ENCODE measurements at regions not wholly inside any gene's neighbourhood (a gene's known extent, or its start where the extent isn't known, plus 50 kb on each side); places are given as distances from the start of the nearest gene placed in this dataset.
"Not testable (repeated sequence)": the region's sequence is repeated elsewhere in the genome, so short reads cannot be mapped to it uniquely, and the experiment has no call there.

GRCh38 chr6:137625100-137625661 lies 131.0 kb upstream of the OLIG3 start:
- no peak for DNase-seq

DNA sequence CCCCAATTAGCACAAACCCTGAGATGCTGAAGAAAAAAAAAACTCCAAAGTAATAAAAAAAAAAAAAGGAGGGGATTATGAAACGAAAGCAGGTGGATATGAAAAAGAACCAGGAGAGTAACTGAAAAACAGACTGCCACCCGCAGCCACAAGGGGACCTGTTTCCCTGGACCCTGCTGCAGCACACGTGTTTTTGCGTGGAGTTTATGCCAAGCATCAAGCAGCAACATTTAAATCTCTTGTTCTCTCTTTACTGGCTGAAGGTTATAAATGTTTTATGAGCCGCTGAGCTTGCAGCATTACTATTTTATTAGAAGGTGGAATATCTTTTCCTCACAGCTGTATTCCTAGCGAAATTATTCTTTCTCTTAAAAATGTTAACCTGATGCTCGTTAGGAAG lies 131.6 kb upstream of the OLIG3 start:
- DNase-seq: no peak

GRCh38 chr6:137630666-137631065 lies 136.5 kb upstream of the OLIG3 start:
- no peak for DNase-seq

GRCh38 chr6:137631323-137631722 lies 137.1 kb upstream of the OLIG3 start:
- DNase-seq: no peak

DNA sequence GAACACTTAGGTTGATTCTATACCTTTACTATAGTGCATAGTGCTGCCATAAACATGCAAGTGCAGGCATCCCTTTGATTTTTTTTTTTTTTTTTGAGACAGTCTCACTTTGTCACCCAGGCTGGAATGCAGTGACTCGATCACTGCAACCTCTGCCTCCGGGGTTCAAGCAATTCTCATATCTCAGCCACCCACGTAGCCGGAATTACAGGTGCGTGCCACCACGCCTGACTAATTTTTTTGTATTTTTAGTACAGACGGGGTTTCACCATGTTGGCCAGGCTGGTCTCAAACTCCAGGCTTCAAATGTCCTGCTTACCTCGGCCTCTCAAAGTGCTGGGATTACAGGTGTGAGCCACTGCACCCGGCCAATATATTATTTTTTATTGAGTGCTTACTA lies 140.0 kb upstream of the OLIG3 start:
- DNase-seq: not testable (repeated sequence)

DNA sequence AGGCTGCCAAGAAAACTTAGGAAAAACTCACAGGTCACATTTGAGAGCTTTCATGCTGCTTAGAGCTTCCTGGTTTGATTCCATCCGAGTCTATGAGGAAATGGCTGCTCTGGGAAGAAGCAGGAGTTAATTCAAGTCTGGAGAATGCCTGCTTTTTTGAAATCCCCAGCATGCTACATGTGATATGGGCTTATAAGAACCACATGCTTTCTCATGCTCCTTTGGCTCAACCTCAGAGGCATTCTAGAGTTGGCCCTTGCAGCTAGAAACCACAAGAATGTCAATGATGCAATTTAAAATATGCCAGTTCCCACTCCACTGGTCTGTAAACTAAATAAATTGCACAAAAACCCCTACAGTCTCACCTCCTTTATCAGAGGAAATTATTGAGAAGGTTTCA lies 142.9 kb upstream of the OLIG3 start:
- DNase-seq: no peak

DNA sequence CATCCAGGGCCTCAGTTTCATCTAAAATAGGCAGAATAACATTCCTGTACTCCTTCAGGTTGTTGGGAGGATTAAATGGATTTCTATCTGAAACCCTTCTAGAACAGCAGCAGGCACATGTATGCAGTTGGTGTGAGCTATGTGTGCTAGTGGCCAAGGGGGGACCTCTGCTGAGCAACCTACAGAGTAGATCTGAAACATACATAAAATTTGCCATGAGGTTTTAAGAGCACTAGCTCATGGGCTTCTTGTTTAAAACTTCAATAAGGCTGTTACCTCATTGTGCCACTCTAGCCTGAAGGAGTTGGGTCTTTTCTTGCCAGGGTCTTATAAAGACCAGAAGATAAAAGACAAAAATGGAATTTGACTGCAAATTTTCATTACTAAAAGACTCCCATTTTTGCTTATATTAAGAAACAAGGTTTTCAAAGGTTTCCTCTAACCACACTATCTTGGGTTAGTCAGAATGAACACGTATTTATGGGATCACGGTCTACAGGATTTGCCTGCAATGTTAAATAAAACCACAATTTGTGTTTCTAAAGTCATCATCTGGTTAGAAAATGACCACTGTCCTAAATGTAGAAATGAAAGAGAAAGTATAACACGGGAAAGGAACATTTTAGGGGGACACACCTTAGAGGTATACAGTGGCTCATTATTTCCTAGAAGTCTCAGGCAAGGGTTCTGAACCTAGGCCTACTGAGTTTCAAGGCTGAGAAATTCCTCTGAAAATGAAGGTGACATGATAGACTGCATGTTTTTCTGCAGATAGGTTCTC lies 144.9 kb upstream of the OLIG3 start:
- no peak for DNase-seq

DNA sequence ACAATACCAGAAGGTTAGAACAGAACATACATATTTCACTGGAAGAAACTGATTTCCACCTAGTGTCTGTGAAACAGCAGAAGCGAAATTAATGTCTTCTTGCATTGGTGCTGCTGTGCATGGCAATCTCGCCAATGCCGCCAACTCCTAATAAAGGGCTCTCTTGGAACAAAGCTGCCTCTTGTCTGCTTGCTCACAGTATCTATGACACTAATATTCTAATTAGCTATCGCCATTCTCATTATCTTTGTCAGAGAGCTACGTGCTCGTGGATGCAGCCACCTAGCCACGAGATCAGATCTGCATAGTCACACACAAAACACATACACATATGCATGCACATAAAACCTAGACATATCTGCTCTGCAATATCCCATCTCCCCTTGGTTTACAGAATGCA lies 145.9 kb upstream of the OLIG3 start:
- DNase-seq: no peak

- peak; percentile 65 for DNase-seq
These were observed 147.4 kb upstream of the OLIG3 start for GRCh38 chr6:137641474-137642077.

DNA sequence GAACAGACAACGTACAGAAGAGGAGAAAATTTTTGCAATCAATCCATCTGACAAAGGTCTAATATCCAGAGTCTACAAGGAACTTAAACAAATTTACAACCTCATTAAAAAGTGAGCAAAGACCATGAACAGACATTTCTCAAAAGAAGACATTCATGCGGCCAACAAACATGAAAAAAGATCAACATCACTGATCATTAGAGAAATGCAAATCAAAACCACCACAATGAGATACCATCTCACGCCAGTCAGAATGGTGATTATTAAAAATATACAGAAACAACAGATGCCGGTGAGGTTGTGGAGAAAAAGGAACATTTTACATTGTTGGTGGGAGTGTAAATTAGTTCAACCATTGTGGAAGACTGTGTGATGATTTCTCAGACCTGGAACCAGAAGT lies 149.0 kb upstream of the OLIG3 start:
- not testable (repeated sequence) for DNase-seq

- not testable (repeated sequence) for DNase-seq
These were observed 149.4 kb upstream of the OLIG3 start for GRCh38 chr6:137643644-137644043.

GRCh38 chr6:137645850-137646249 lies 151.7 kb upstream of the OLIG3 start:
- DNase-seq: no peak

- no peak for DNase-seq
These were observed 152.3 kb upstream of the OLIG3 start for GRCh38 chr6:137646484-137646883.

- DNase-seq: no peak
These were observed 153.7 kb upstream of the OLIG3 start for GRCh38 chr6:137647762-137648447.

DNA sequence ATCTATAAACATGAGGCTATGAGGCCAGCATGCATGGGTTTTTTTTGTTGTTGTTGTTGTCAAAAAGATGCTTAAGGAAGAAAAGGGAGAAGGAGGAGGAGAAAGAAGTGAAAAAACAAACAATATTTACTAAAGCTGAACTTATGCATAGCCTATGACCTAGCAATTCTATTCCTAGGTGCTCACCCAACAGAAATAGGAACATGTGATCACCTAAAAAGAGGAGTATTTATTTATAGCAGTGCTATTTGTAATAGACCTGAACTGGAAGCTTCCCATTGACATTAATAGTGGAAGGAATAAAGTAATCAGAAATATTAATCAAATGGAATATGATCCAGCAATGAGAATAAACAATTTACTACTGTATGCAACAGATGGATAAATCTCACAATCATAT lies 156.5 kb upstream of the OLIG3 start:
- DNase-seq: no peak

DNA sequence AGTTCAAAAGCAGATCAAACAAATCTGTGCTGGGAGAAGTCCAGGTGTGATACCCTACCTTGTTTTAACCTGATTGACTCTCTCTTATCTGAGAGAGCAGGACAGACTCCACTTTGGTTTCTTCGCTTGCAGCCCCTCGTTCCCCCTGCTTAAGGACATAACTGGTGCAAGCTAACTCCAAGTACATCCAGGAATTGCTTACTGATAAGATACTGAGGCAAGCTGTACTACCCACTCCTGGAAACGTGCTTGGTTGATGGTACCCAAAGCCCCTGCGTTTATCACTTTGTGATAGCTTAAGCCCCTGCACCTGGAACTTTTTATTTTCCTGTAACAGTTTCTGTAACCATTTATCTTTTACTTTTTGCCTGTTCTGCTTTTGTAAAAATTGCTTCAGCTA lies 157.0 kb upstream of the OLIG3 start:
- DNase-seq: no peak

- no peak for DNase-seq
These were observed 157.6 kb upstream of the OLIG3 start for GRCh38 chr6:137651591-137652335.

DNA sequence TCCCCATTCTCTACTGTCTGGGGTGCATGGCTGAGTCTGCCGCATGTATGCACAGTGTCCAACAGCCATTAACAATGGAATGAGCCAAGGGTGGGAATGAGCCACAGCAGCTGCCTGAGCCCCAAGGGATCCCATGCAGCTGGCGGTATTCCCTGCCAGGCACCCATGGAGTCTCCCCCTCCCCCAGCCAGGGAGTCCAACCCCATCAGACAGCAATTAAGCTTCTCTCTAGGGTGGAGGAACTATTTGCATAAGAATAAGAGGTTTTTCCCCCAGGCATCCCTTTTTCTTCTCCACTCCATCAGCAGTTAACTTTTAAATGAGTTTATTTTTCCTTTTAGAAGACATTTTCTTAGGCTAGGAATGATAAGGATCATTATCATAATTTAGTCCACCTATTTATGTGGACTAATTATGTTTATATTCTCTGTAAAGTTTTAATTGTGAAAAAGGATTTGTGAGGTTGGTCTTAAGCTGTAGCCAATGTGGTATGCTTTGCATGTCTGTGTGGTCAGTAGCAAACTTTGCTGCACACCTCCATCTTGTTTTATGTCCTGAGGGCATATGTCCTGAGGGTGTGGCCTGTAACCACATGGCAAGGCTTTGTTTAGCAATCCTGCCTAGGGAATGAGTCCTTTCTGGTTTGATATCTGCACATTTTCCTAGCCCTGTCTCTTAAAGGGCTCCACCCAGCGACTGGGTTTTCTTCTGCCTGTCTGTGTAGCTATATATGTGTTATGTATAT lies 158.9 kb upstream of the OLIG3 start:
- DNase-seq: no peak

- no peak for DNase-seq
These were observed 159.5 kb upstream of the OLIG3 start for GRCh38 chr6:137653706-137654059.

DNA sequence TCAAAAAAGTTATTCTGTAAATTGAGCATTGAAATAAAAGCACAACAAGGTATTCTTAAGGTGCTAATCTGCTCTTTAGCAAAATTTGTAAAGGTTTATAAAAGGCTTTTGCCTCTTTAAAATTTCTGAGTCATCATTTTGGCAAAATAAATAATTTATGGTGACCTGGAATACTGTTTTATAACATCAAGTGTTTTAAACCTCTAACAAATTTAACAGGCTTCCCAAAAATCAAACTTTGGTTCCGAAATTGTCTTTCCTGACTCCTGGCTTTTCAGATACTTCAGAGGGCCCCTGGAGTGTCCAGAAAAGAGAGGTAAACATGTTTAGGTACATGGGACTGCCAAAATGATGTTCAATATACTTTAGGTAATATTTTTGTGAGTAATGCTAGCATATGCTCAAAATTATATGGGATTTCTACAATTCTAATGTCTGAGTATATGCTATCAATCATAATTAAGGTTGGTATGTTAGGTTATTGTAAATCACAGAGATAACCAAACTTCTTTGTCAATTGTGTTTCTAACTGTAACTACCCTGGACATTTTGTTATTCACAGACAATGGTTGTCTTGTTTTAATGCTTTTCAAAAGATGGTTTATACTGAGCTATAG lies 160.3 kb upstream of the OLIG3 start:
- DNase-seq: no peak

DNA sequence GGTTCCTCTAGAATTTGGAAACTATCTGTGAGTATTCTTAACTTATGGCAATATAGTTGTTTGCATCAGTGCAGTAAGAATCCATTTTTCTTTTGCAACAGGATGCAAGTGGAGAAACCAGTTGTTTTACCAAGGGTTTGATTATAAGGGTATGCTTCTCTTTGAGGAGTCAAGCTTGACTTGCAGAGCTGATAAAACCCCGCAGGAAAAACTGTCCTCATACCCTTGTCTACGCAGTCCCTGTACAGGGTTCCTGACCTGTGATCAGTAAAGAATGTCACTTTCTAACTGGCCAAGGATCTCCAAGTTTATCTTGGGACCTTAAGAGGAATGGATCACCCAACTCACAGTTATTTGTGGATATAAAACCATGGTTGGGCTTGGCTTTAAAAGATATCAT lies 161.1 kb upstream of the OLIG3 start:
- no peak for DNase-seq

DNA sequence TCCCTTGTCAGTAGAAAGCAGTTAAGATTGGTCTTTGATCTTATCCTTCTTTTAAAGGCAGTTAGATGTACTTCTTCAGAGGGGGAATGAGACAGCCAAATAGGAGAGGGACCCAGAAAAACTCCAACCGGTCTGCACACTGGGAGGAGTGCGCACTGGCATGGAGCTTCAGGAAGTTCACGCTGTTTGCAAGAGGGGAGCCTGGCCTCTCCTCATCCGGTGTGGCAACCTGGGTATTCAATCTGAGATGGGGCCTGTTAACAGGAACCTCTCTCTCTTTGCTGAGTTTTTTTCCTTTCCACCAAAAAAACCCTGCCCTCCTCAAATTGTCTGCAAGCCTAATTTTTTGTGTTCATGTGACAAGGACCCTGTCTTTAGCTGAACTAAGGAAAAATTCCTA lies 162.5 kb upstream of the OLIG3 start:
- DNase-seq: no peak

Measured in activated gamma-delta T cell treated with Interleukin-2 at 50 U/mL for 16 hours (primary cell).